HG03520 (cell line): ENCODE measurements at regions not wholly inside any gene's neighbourhood (a gene's known extent, or its start where the extent isn't known, plus 50 kb on each side); places are given as distances from the start of the nearest gene placed in this dataset.

Source experiments
- ATAC-seq: cut with Tn5 transposase; IDR thresholded peaks from one replicate; pipeline ENCODE4 v1.9.1; 2021; ENCODE audit warnings: mild to moderate bottlenecking, moderate library complexity; ENCODE audit not compliant: unreplicated experiment

DNA sequence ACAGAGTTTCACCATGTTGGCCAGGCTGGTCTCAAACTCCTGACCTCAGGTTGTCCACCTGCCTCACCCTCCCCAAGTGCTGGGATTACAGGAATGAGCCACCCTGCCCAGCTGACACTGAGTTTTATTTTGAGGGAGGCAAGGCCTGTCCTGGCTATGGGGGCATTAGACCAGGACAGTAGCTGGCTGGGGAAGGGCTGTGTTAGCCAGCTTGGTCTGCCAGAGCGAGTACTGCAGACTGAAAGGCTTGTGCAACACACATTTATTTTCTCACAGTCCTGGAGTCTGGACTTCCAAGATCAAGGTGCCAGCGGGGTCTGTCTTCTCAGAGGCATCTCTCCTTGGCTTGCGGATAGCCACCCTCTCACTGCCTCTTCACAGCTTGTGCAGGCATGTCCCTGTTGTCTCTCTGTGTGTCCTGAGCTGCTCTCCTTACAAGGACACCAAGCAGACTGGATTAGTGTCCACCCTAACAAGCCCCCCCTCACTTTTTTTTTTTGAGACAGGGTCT, 59.4 kb upstream of the HAAO start:
- no peak for ATAC-seq

GRCh38 chr2:42851186-42851585, 58.8 kb upstream of the HAAO start:
- ATAC-seq, result no peak

DNA sequence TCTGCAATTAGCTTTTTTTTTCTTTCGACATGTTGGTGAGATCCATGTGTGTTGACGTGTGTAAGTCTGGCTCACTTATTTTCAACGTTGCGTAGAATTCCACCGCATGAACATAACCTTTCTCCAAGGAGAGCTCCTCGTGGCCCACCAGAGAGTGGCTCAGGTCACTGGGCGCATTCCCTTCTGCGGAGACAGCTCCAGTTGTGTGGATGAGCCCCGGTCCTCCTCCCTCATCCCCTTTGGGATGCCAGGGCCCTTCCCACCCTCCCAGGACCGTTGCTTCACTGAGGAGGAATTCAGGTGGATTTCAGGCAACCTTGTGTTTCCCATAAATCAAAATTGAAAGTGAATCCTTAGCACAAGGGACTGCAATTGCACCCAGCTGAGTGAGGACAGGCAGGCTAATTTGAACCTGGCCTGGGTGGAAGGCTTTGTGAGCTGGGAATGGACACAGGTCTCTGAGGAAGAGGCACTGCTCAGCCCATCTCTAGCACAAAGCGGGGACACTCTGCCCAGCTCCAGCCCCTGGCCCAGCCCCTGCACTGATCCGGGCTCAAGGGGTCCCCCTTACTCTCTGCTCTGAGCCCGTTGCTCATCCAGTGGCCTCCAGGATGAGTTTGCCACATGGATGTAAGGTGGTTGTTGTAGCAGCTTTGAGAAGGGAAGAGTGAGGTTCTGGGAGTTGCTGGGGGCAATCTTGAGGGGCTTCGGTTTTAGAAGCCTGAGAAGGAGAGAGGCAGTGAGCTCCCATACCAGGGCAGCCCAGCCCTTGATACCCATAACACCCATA, 57.8 kb upstream of the HAAO start:
- no peak for ATAC-seq

- ATAC-seq, result no peak
Observed at GRCh38 chr2:42849311-42849710, 56.9 kb upstream of the HAAO start.

GRCh38 chr2:42848726-42849290, 56.4 kb upstream of the HAAO start:
- ATAC-seq, result no peak

DNA sequence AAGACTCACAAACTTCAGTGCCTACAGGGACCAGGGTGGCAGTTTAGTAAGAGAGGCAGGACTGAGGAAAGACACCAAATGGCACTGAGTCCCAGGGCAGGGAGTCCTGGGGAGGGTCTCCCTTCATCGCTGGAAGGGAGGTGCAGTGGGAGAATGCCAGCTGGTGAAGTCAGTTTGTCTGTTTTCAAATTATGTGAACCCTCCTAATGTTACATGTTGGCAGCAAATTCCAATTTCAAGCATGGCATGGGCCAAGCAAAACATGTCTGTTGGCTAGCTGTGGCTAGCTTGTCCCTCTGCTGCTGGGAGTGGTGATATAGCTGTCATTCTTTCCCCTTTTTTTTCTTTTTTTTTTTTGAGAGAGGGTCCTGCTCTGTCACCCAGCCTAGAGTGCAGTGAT, 55.9 kb upstream of the HAAO start:
- ATAC-seq, result no peak

DNA sequence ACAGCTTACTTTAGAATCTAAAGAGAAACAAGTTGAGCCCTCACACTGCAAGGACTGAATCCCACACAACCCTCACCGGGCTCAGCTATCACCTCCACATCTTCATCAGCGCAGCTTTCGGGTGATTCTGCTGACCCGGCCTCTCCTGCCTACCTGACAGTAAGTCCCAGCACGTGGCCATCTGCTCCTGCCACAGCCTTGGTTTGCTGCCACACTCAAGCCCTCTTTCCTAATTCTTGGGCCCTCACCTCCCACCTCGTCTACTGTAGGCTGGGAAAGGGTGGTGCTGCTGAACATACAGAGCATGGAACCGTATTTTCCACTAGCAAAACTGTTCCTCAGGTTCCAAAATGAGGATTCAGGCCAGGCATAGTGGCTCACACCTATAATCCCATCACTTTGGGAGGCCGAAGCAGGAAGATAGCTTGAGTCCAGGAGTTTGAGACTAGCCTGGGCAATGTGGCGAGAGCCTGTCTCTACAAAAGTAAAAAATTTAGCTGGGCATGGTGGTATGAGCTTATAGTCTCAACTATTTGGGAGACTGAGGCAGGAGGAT, 55.3 kb upstream of the HAAO start:
- ATAC-seq, result no peak

- ATAC-seq, result no peak
Observed at GRCh38 chr2:42846932-42847595, 54.7 kb upstream of the HAAO start.

DNA sequence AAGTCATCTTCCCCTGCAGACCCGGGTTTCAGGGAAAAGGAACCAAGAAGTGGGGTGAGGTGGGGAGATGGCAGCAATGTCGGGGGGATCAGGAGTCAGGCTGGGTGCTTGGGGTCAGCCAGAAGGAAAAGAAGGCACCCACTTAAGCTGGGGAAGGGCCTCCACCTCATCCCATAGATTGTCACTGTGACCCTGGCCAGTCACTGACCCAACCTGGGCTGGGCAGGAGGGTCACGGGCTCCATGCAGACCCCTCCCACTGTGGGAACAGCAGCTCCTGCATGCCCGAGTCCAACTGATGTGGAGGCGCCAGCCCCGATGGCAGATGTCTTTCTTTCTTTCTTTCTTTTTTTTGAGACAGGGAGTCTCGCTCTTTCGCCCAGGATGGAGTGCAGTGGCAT, 53.6 kb upstream of the HAAO start:
- ATAC-seq, result no peak

- ATAC-seq, result no peak
Observed at GRCh38 chr2:42844901-42845821, 52.8 kb upstream of the HAAO start.

DNA sequence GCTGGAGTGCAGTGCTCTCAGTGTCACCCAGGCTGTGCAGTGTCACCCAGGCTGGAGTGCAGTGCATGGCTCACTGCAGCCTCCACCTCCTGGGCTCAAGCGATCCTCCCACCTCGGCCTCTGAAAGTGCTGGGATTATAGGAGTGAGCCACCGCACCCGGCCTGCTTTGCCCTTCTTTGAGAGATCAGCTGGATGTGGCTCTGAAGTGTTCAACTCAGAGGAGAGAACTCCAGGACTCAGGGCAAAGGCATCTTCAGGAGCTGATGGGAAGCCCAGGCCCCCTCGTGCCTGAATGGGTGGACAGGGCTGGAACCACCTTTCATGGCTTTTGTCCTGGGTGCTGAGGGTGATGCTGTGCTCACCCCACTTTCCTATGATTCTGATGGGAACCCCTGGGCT, 52.0 kb upstream of the HAAO start:
- no peak for ATAC-seq

DNA sequence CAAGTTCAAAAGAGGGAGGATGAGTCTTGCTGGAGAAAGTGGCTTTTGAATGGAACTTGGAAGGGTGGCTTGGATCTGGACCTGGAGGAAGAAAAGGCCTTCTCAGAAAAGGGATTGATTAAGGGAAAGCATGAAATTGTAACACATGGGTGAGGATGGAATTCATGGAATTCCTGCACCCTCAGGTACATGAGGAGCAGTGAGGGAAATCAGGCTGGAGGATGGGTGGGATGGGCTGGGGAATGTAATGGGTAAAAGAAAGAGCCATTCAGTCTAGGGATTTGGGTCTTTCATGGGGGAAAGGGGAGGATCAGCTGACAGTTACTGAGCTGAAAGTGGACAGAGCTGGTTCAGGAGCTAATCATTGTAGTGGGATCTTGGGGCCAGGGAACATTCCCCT, 51.2 kb upstream of the HAAO start:
- no peak for ATAC-seq

DNA sequence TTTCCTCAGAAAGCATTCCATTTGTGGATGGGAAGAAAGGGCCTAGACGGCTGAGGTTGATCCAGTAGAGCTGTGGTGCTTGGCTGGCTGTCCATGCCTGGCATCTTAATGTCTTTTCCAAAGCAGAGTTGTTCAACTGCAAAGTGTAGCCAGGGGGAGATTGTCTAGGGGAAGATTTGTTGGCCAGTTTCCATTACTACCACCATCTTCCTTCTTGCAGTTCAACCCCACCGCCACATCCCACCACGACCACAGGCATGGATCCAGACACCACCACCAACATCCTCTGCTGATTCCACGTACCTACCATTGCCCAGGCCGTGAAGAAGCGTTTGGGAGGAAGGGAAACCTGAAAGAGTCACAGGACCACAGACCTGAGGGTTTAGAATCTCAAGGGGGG, 50.7 kb upstream of the HAAO start:
- no peak for ATAC-seq

DNA sequence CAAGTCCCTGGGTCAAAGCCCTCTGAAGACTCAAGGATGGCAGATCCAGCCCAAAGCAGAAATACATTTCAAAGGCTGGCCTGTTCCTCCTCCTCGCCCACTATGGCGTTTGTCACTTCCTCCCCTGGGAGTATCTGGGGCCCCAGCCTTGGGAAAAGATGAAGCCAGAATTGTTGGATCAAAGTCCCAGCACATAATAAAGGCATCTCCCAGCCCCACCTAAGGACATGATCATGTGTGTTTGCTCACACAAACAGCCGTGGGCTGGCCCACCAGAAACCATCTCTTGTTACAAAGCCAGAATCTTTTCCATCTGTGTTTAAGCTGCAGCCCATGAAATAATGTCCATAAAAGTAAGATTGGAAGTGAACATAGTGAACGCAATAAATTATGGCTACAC, 50.1 kb upstream of the HAAO start:
- ATAC-seq, result no peak
